ENCODE measurements at regions not wholly inside any gene's neighbourhood (a gene's known extent, or its start where the extent isn't known, plus 50 kb on each side); places are given as distances from the start of the nearest gene placed in this dataset.

- H3K9me3 ChIP-seq (ENCODE audit: control insufficient read depth, insufficient read depth, low read depth, low read length), result peaks cover 21% of the 10 kb centered on the region
- H3K9ac ChIP-seq (ENCODE audit: low read length), result no peak overlapping the region
- no peaks in the 10 kb centered on the region for H3K4me1 ChIP-seq (ENCODE audit: control insufficient read depth, insufficient read depth, low read length)
- H3K27me3 ChIP-seq (ENCODE audit: control insufficient read depth, insufficient read depth, low read length), result no peaks in the 10 kb centered on the region; the same call in 1 of the 2 replicates
- H3K4me3 ChIP-seq (ENCODE audit: low read depth, low read length), result no peak overlapping the region
- no peak overlapping the region for H3K27ac ChIP-seq (ENCODE audit: low read depth, low read length)
- no peaks in the 10 kb centered on the region for H3K36me3 ChIP-seq (ENCODE audit: control insufficient read depth, insufficient read depth, low read length)
These were observed 257.9 kb upstream of the AJAP1 start for GRCh38 chr1:4396551-4396950.

DNA sequence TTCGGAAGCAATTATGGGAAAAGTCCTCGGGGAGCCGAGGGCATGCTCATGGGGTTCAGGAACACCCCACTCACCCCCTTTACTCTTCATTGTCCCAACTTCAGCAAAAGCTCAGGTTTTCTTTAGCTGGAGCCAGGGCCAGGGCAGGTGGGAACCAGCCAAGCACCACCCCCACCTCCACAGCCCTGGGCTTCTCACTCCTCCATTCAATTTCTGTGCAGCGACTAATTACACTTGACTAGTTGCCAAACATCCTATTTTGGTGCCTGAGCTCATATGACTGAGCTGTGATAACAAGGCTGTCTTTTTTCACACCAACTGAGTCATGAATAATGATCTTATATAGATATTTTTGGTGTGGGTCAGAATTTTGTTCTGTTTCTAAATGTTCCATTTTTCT, 257.2 kb upstream of the AJAP1 start:
- H3K9ac ChIP-seq (ENCODE audit: low read length), result no peak overlapping the region
- no peaks in the 10 kb centered on the region for H3K4me1 ChIP-seq (ENCODE audit: control insufficient read depth, insufficient read depth, low read length)
- no peak overlapping the region for H3K4me3 ChIP-seq (ENCODE audit: low read depth, low read length)
- H3K36me3 ChIP-seq (ENCODE audit: control insufficient read depth, insufficient read depth, low read length), result no peaks in the 10 kb centered on the region
- no peaks in the 10 kb centered on the region; the same call in 1 of the 2 replicates for H3K27me3 ChIP-seq (ENCODE audit: control insufficient read depth, insufficient read depth, low read length)
- H3K9me3 ChIP-seq (ENCODE audit: control insufficient read depth, insufficient read depth, low read depth, low read length), result peaks cover 18% of the 10 kb centered on the region
- H3K27ac ChIP-seq (ENCODE audit: low read depth, low read length), result no peak overlapping the region

- no peaks in the 10 kb centered on the region for H3K27me3 ChIP-seq (ENCODE audit: control insufficient read depth, insufficient read depth, low read length)
These were observed 252.4 kb upstream of the AJAP1 start for GRCh38 chr1:4402032-4402431.

DNA sequence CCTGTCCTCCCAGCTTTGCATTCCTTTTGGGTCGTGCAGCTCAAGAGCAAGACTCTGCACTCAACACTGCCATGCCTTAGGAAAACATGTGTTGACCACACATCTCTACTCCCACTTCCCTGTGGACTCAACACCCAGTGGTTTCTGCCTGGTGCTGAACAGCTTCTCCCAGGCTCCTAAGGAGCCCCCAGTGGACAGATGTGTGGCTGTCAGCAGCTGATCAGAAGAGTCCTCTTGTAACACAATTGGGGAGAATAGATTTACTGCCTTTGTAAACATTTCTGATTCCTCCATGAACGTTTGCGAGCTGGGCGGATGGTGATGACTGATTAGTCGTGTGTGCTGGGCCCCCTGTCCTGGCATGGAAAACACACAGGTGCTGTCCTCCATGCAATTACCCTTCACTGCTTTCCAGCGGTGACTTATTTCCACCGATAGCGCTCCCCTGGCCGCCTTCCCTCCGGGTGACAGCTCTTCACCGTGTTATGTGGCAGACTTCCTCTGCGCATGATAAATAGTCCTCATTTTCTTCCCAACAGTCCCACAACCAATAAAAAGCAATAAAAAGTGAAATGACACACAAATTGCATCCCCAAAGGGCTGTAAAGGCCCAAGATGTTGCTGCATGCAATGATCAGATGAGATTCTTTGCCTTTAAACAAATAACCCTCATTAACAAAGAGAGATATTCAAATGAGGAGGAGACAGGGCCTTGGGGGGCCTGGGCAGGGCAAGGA, 249.4 kb upstream of the AJAP1 start:
- Histone ChIP-seq H3K27me3 (ENCODE audit: control insufficient read depth, insufficient read depth, low read length) (no peaks in the 10 kb centered on the region), H3K9me3 (ENCODE audit: control insufficient read depth, insufficient read depth, low read depth, low read length) (0 out of 2 replicates have a peak, but pooled peaks cover 2% of the 10 kb centered on the region), H3K9ac (ENCODE audit: low read length) (no peak overlapping the region), H3K4me3 (ENCODE audit: low read depth, low read length) (no peak overlapping the region), H3K4me1 (ENCODE audit: control insufficient read depth, insufficient read depth, low read length) (no peaks in the 10 kb centered on the region), H3K27ac (ENCODE audit: low read depth, low read length) (no peak overlapping the region), H3K36me3 (ENCODE audit: control insufficient read depth, insufficient read depth, low read length) (no peaks in the 10 kb centered on the region)

More at GRCh38 chr1:4402032-4402431, 252.4 kb upstream of the AJAP1 start:
- Histone ChIP-seq H3K4me1 (ENCODE audit: control insufficient read depth, insufficient read depth, low read length) (no peaks in the 10 kb centered on the region), H3K27ac (ENCODE audit: low read depth, low read length) (no peak overlapping the region), H3K4me3 (ENCODE audit: low read depth, low read length) (no peak overlapping the region), H3K9me3 (ENCODE audit: control insufficient read depth, insufficient read depth, low read depth, low read length) (no peaks in the 10 kb centered on the region), H3K36me3 (ENCODE audit: control insufficient read depth, insufficient read depth, low read length) (no peaks in the 10 kb centered on the region), H3K9ac (ENCODE audit: low read length) (no peak overlapping the region)

DNA sequence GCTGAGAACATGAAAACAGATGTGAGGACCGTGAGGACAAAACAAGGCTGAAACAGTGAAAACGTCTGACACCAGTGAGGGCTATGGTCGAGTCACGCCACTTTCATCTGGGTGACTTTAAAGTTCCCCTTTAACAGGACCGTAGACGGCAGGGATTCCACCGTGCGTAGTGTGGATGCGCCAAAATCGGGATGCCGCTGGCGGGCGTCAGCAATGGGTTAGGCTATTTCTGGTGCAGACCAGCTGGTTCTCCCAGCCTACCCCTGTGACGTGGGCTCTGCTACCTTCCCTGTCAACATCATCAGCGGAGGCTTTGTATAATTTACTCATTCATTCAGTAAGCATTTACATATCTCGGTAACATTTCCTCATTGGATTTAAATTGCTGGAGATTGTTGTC, 246.6 kb upstream of the AJAP1 start:
- Histone ChIP-seq H3K27ac (ENCODE audit: low read depth, low read length) (no peak overlapping the region), H3K9me3 (ENCODE audit: control insufficient read depth, insufficient read depth, low read depth, low read length) (0 out of 2 replicates have a peak, but pooled peaks cover 2% of the 10 kb centered on the region), H3K9ac (ENCODE audit: low read length) (no peak overlapping the region), H3K4me3 (ENCODE audit: low read depth, low read length) (no peak overlapping the region), H3K27me3 (ENCODE audit: control insufficient read depth, insufficient read depth, low read length) (no peaks in the 10 kb centered on the region), H3K36me3 (ENCODE audit: control insufficient read depth, insufficient read depth, low read length) (no peaks in the 10 kb centered on the region), H3K4me1 (ENCODE audit: control insufficient read depth, insufficient read depth, low read length) (no peaks in the 10 kb centered on the region)

DNA sequence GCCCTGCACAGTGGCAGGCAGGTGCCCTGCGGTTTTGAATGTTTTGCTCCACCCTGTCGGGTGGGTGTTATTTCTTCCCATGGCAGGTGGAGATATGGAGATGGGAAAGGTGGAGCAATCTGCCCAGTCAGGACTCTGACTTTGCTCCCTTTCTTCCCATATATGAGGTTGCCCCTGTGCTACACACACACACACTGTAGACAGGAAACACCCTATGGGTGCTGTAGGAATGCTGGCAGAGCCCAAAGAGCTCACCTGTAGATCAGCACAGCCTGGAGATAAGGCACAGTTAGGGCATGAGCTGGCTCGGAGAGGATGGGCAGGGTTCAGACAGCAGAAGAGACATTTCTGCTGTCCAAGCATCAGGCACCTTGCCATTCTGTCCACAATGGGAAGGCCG, 246.0 kb upstream of the AJAP1 start:
- Histone ChIP-seq H3K4me3 (ENCODE audit: low read depth, low read length) (no peak overlapping the region), H3K27ac (ENCODE audit: low read depth, low read length) (no peak overlapping the region), H3K9me3 (ENCODE audit: control insufficient read depth, insufficient read depth, low read depth, low read length) (0 out of 2 replicates have a peak, but pooled peaks cover 2% of the 10 kb centered on the region), H3K4me1 (ENCODE audit: control insufficient read depth, insufficient read depth, low read length) (no peaks in the 10 kb centered on the region), H3K9ac (ENCODE audit: low read length) (no peak overlapping the region), H3K27me3 (ENCODE audit: control insufficient read depth, insufficient read depth, low read length) (no peaks in the 10 kb centered on the region), H3K36me3 (ENCODE audit: control insufficient read depth, insufficient read depth, low read length) (no peaks in the 10 kb centered on the region)

DNA sequence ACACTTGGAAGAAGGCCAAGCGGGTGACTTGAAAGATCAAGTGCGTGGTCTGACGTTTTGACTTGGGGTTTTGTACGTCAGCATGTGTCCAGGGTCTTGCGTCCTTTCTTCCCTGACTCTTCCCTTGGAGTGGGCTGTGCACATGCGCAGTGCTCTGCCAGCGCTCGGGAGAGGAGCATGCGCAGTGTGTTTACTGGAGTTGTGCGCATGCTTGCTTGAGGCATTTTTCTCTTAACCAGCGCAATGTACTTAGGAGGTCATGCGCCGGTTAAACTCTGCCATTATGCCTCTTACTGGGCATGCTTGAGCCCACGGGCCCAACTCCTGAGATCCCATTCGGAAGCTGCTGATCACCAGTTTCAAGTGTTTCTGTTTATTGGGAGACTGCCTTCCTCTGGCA, 242.5 kb upstream of the AJAP1 start:
- Histone ChIP-seq H3K4me3 (ENCODE audit: low read depth, low read length) (no peak overlapping the region), H3K36me3 (ENCODE audit: control insufficient read depth, insufficient read depth, low read length) (no peaks in the 10 kb centered on the region), H3K9ac (ENCODE audit: low read length) (no peak overlapping the region), H3K27ac (ENCODE audit: low read depth, low read length) (no peak overlapping the region), H3K4me1 (ENCODE audit: control insufficient read depth, insufficient read depth, low read length) (no peaks in the 10 kb centered on the region), H3K9me3 (ENCODE audit: control insufficient read depth, insufficient read depth, low read depth, low read length) (0 out of 2 replicates have a peak, but pooled peaks cover 2% of the 10 kb centered on the region), H3K27me3 (ENCODE audit: control insufficient read depth, insufficient read depth, low read length) (no peaks in the 10 kb centered on the region)

GRCh38 chr1:4415476-4415875, 238.9 kb upstream of the AJAP1 start:
- no peak overlapping the region for H3K27ac ChIP-seq (ENCODE audit: low read depth, low read length)
- no peak overlapping the region for H3K4me3 ChIP-seq (ENCODE audit: low read depth, low read length)

GRCh38 chr1:4416189-4416588, 238.2 kb upstream of the AJAP1 start:
- Histone ChIP-seq H3K27me3 (ENCODE audit: control insufficient read depth, insufficient read depth, low read length) (no peaks in the 10 kb centered on the region), H3K9me3 (ENCODE audit: control insufficient read depth, insufficient read depth, low read depth, low read length) (peaks cover 21% of the 10 kb centered on the region)

More at GRCh38 chr1:4415476-4415875, 238.9 kb upstream of the AJAP1 start:
- Histone ChIP-seq H3K9me3 (ENCODE audit: control insufficient read depth, insufficient read depth, low read depth, low read length) (peaks cover 16% of the 10 kb centered on the region), H3K9ac (ENCODE audit: low read length) (no peak overlapping the region), H3K36me3 (ENCODE audit: control insufficient read depth, insufficient read depth, low read length) (no peaks in the 10 kb centered on the region), H3K27me3 (ENCODE audit: control insufficient read depth, insufficient read depth, low read length) (no peaks in the 10 kb centered on the region), H3K4me1 (ENCODE audit: control insufficient read depth, insufficient read depth, low read length) (no peaks in the 10 kb centered on the region)

GRCh38 chr1:4418021-4418420, 236.4 kb upstream of the AJAP1 start:
- H3K9me3 ChIP-seq (ENCODE audit: control insufficient read depth, insufficient read depth, low read depth, low read length), result peaks cover 21% of the 10 kb centered on the region
- no peak overlapping the region for H3K4me3 ChIP-seq (ENCODE audit: low read depth, low read length)
- no peak overlapping the region for H3K27ac ChIP-seq (ENCODE audit: low read depth, low read length)
- no peak overlapping the region for H3K9ac ChIP-seq (ENCODE audit: low read length)
- H3K36me3 ChIP-seq (ENCODE audit: control insufficient read depth, insufficient read depth, low read length), result no peaks in the 10 kb centered on the region
- H3K4me1 ChIP-seq (ENCODE audit: control insufficient read depth, insufficient read depth, low read length), result no peaks in the 10 kb centered on the region
- H3K27me3 ChIP-seq (ENCODE audit: control insufficient read depth, insufficient read depth, low read length), result no peaks in the 10 kb centered on the region

More at GRCh38 chr1:4416189-4416588, 238.2 kb upstream of the AJAP1 start:
- no peak overlapping the region for H3K4me3 ChIP-seq (ENCODE audit: low read depth, low read length)
- H3K36me3 ChIP-seq (ENCODE audit: control insufficient read depth, insufficient read depth, low read length), result no peaks in the 10 kb centered on the region
- H3K27ac ChIP-seq (ENCODE audit: low read depth, low read length), result no peak overlapping the region
- no peaks in the 10 kb centered on the region for H3K4me1 ChIP-seq (ENCODE audit: control insufficient read depth, insufficient read depth, low read length)
- no peak overlapping the region for H3K9ac ChIP-seq (ENCODE audit: low read length)

- H3K36me3 ChIP-seq (ENCODE audit: control insufficient read depth, insufficient read depth, low read length), result no peaks in the 10 kb centered on the region
- H3K4me3 ChIP-seq (ENCODE audit: low read depth, low read length), result no peak overlapping the region
- H3K9ac ChIP-seq (ENCODE audit: low read length), result no peak overlapping the region
- H3K27ac ChIP-seq (ENCODE audit: low read depth, low read length), result no peak overlapping the region
- peaks cover 21% of the 10 kb centered on the region for H3K9me3 ChIP-seq (ENCODE audit: control insufficient read depth, insufficient read depth, low read depth, low read length)
- no peaks in the 10 kb centered on the region for H3K27me3 ChIP-seq (ENCODE audit: control insufficient read depth, insufficient read depth, low read length)
- peaks cover 5% of the 10 kb centered on the region; the same call in 1 of the 2 replicates for H3K4me1 ChIP-seq (ENCODE audit: control insufficient read depth, insufficient read depth, low read length)
These were observed 232.4 kb upstream of the AJAP1 start for GRCh38 chr1:4421986-4422385.

All from HUES6 (cell line).